ENCODE measurements at regions not wholly inside any gene's neighbourhood (a gene's known extent, or its start where the extent isn't known, plus 50 kb on each side); places are given as distances from the start of the nearest gene placed in this dataset.

GRCh38 chr6:82602776-82603175 is 239.2 kb downstream of the TPBG start:
- no peaks in the 10 kb centered on the region for H3K27me3 ChIP-seq
- TF ChIP-seq CTCF (IDR thresholded peaks at IDR 0.05; ENCODE audit: low read depth, low read length), result no peak
- no peak for DNase-seq
- H3K36me3 ChIP-seq, result no peaks in the 10 kb centered on the region
- H3K4me1 ChIP-seq, result no peaks in the 10 kb centered on the region
- H3K9me3 ChIP-seq, result no peaks in the 10 kb centered on the region
- no peak overlapping the region for H3K4me3 ChIP-seq (ENCODE audit: low read depth, low read length)

- no peak for DNase-seq
- Histone ChIP-seq H3K9me3 (no peaks in the 10 kb centered on the region), H3K36me3 (no peaks in the 10 kb centered on the region), H3K4me1 (no peaks in the 10 kb centered on the region), H3K27me3 (no peaks in the 10 kb centered on the region), H3K4me3 (ENCODE audit: low read depth, low read length) (no peak overlapping the region)
- no peak for TF ChIP-seq CTCF (IDR thresholded peaks at IDR 0.05; ENCODE audit: low read depth, low read length)
These were observed 240.3 kb downstream of the TPBG start for GRCh38 chr6:82603871-82604270.

- Histone ChIP-seq H3K27me3 (no peaks in the 10 kb centered on the region), H3K4me3 (ENCODE audit: low read depth, low read length) (no peak overlapping the region), H3K9me3 (no peaks in the 10 kb centered on the region), H3K36me3 (no peaks in the 10 kb centered on the region), H3K4me1 (no peaks in the 10 kb centered on the region)
- no peak for DNase-seq
- TF ChIP-seq CTCF (IDR thresholded peaks at IDR 0.05; ENCODE audit: low read depth, low read length), result no peak
These were observed 244.5 kb downstream of the TPBG start for GRCh38 chr6:82607998-82608725.

GRCh38 chr6:82608781-82609180 is 245.2 kb downstream of the TPBG start:
- no peak for DNase-seq
- no peaks in the 10 kb centered on the region for H3K4me1 ChIP-seq
- no peak for TF ChIP-seq CTCF (IDR thresholded peaks at IDR 0.05; ENCODE audit: low read depth, low read length)
- H3K27me3 ChIP-seq, result no peaks in the 10 kb centered on the region
- H3K4me3 ChIP-seq (ENCODE audit: low read depth, low read length), result no peak overlapping the region
- H3K36me3 ChIP-seq, result no peaks in the 10 kb centered on the region
- H3K9me3 ChIP-seq, result no peaks in the 10 kb centered on the region

GRCh38 chr6:82611751-82612150 is 248.1 kb downstream of the TPBG start:
- Histone ChIP-seq H3K4me3 (ENCODE audit: low read depth, low read length) (no peak overlapping the region), H3K4me1 (no peaks in the 10 kb centered on the region), H3K9me3 (no peaks in the 10 kb centered on the region), H3K36me3 (no peaks in the 10 kb centered on the region), H3K27me3 (no peaks in the 10 kb centered on the region)
- no peak for TF ChIP-seq CTCF (IDR thresholded peaks at IDR 0.05; ENCODE audit: low read depth, low read length)
- no peak for DNase-seq

GRCh38 chr6:82612475-82613039 is 248.9 kb downstream of the TPBG start:
- DNase-seq, result no peak
- TF ChIP-seq CTCF (IDR thresholded peaks at IDR 0.05; ENCODE audit: low read depth, low read length), result no peak
- no peak overlapping the region for H3K4me3 ChIP-seq (ENCODE audit: low read depth, low read length)

More at GRCh38 chr6:82612475-82613039, 248.9 kb downstream of the TPBG start:
- no peaks in the 10 kb centered on the region for H3K27me3 ChIP-seq
- no peaks in the 10 kb centered on the region for H3K36me3 ChIP-seq
- H3K4me1 ChIP-seq, result no peaks in the 10 kb centered on the region
- H3K9me3 ChIP-seq, result no peaks in the 10 kb centered on the region

All from BE2C (cell line).